Glutamatergic neuron (in vitro differentiated cells): ENCODE measurements at regions not wholly inside any gene's neighbourhood (a gene's known extent, or its start where the extent isn't known, plus 50 kb on each side); places are given as distances from the start of the nearest gene placed in this dataset.

Experiments
- DNase-seq: peaks from one replicate; pipeline ENCODE4 v3.0.0; 2022
- H3K27ac Mint-ChIP-seq: one replicate; pipeline ENCODE4 v1.8.0; 2020; ENCODE audit warnings: mild to moderate bottlenecking, mixed read lengths, inconsistent platforms; ENCODE audit not compliant: unreplicated experiment
- H3K27me3 Mint-ChIP-seq: one replicate; pipeline ENCODE4 v1.8.0; 2020; ENCODE audit warnings: mild to moderate bottlenecking, moderate library complexity, mixed read lengths, inconsistent platforms; ENCODE audit not compliant: unreplicated experiment
- H3K36me3 Mint-ChIP-seq: one replicate; pipeline ENCODE4 v1.8.0; 2020; ENCODE audit warnings: mild to moderate bottlenecking, mixed read lengths, inconsistent platforms; ENCODE audit not compliant: unreplicated experiment
- H3K4me1 Mint-ChIP-seq: one replicate; pipeline ENCODE4 v1.8.0; 2020; ENCODE audit warnings: mild to moderate bottlenecking, low read depth, mixed read lengths, inconsistent platforms; ENCODE audit not compliant: unreplicated experiment
- H3K4me3 Mint-ChIP-seq: one replicate; pipeline ENCODE4 v1.8.0; 2020; ENCODE audit warnings: mild to moderate bottlenecking, mixed read lengths, inconsistent platforms; ENCODE audit not compliant: unreplicated experiment
- H3K9me3 Mint-ChIP-seq: one replicate; pipeline ENCODE4 v1.8.0; 2020; ENCODE audit warnings: mild to moderate bottlenecking, moderate library complexity, mixed read lengths, inconsistent platforms; ENCODE audit not compliant: unreplicated experiment
- CTCF ChIP-seq: fragments of 200-600 bp; sonication (generic); IDR thresholded peaks from one replicate; pipeline ENCODE4 v1.5.0; 2021; ENCODE audit not compliant: partially characterized antibody, unreplicated experiment

GRCh38 chr4:31455612-31456011 is 735.4 kb downstream of the PCDH7 start:
- Mint-ChIP-seq H3K36me3 (no peaks in the 10 kb centered on the region), H3K27me3 (no peaks in the 10 kb centered on the region), H3K27ac (no peak overlapping the region), H3K4me1 (no peaks in the 10 kb centered on the region), H3K4me3 (no peak overlapping the region), H3K9me3 (no peaks in the 10 kb centered on the region)
- DNase-seq = no peak
- no peak for TF ChIP-seq CTCF

- DNase-seq = no peak
- no peak for TF ChIP-seq CTCF
These were observed 738.6 kb downstream of the PCDH7 start for GRCh38 chr4:31458813-31459212.

DNA sequence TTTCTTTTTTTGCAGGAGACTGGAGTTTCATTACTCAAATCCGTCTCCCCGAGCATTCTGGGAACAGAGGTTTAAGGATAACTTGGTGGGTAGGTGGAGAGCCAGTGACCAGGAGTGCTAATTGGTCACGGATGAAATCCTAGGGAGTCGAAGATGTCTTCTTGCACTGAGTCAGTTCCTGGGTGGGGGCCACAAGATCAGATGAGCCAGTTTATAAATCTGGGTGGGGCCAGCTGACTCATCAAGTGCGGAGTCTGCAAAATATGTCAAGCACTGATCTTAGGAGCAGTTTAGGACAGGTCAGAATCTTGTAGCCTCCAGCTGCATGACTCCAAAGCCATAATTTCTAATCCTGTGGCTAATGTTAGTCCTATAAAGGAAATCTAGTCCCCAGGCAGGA is 741.3 kb downstream of the PCDH7 start:
- DNase-seq = no peak
- TF ChIP-seq CTCF = no peak
- Mint-ChIP-seq H3K9me3 (no peaks in the 10 kb centered on the region), H3K27ac (no peak overlapping the region), H3K4me1 (no peaks in the 10 kb centered on the region), H3K27me3 (no peaks in the 10 kb centered on the region), H3K36me3 (no peaks in the 10 kb centered on the region), H3K4me3 (no peak overlapping the region)

More at GRCh38 chr4:31458813-31459212, 738.6 kb downstream of the PCDH7 start:
- no peaks in the 10 kb centered on the region for H3K36me3 Mint-ChIP-seq
- H3K4me3 Mint-ChIP-seq = no peak overlapping the region
- H3K4me1 Mint-ChIP-seq = no peaks in the 10 kb centered on the region
- no peaks in the 10 kb centered on the region for H3K9me3 Mint-ChIP-seq
- H3K27ac Mint-ChIP-seq = no peak overlapping the region
- H3K27me3 Mint-ChIP-seq = no peaks in the 10 kb centered on the region

GRCh38 chr4:31467781-31468180 is 747.6 kb downstream of the PCDH7 start:
- TF ChIP-seq CTCF = no peak
- Mint-ChIP-seq H3K9me3 (no peaks in the 10 kb centered on the region), H3K27ac (no peak overlapping the region), H3K36me3 (no peaks in the 10 kb centered on the region), H3K27me3 (no peaks in the 10 kb centered on the region), H3K4me1 (no peaks in the 10 kb centered on the region), H3K4me3 (no peak overlapping the region)
- no peak for DNase-seq

DNA sequence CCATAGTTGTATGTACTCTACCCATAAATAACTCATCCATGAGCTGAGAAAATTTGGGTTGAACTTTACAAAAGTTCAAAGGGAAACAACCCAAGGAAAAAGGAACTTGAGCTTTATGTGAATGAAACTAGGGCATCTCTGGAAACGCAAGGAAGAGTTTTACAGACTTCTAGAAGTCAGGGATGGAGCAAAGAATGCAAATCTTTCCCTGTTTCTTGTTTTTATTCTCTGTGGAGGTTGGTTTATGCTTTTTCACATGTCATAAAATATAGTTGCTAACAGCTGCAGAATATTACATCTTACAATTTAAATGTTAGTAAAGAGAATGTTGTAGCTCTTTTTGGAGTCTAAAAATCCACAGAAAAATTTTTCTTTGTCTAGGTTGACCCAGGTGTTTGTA is 754.1 kb downstream of the PCDH7 start:
- Mint-ChIP-seq H3K4me1 (no peaks in the 10 kb centered on the region), H3K27me3 (peaks cover 2% of the 10 kb centered on the region), H3K27ac (no peak overlapping the region), H3K36me3 (peaks cover 7% of the 10 kb centered on the region), H3K9me3 (peaks cover 4% of the 10 kb centered on the region), H3K4me3 (no peak overlapping the region)
- DNase-seq = no peak
- TF ChIP-seq CTCF = no peak
